ENCODE measurements at regions not wholly inside any gene's neighbourhood (a gene's known extent, or its start where the extent isn't known, plus 50 kb on each side); places are given as distances from the start of the nearest gene placed in this dataset.
"Not testable (repeated sequence)": the region's sequence is repeated elsewhere in the genome, so short reads cannot be mapped to it uniquely, and the experiment has no call there.

DNA sequence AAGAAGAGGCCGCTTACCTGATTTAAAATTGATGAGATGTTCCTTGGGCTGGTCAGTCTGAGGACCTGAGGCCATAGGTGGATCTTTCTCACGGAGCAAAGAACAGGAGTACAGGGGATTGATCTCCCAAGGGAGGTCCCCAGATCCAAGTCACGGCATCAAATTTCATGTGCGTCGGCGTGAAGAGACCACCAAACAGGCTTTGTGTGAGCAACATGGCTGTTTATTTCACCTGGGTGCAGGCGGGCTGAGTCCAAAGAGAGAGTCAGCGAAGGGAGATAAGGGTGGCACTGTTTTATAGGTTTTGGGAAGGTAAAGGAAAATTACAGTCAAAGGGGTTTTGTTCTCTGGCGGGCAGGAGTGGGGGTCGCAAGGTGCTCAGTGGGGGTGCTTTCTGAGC is 493.8 kb upstream of the MIR17HG start:
- not testable (repeated sequence) for TF ChIP-seq POLR2A, EP300 (IDR thresholded peaks at IDR 0.05)
- TF ChIP-seq, protein P1, sequence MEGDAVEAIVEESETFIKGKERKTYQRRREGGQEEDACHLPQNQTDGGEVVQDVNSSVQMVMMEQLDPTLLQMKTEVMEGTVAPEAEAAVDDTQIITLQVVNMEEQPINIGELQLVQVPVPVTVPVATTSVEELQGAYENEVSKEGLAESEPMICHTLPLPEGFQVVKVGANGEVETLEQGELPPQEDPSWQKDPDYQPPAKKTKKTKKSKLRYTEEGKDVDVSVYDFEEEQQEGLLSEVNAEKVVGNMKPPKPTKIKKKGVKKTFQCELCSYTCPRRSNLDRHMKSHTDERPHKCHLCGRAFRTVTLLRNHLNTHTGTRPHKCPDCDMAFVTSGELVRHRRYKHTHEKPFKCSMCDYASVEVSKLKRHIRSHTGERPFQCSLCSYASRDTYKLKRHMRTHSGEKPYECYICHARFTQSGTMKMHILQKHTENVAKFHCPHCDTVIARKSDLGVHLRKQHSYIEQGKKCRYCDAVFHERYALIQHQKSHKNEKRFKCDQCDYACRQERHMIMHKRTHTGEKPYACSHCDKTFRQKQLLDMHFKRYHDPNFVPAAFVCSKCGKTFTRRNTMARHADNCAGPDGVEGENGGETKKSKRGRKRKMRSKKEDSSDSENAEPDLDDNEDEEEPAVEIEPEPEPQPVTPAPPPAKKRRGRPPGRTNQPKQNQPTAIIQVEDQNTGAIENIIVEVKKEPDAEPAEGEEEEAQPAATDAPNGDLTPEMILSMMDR (IDR thresholded peaks at IDR 0.05) = not testable (repeated sequence)

Data from ovary (tissue), 3 donors.